Activated CD4-positive, alpha-beta T cell treated with anti-CD3 and anti-CD28 coated beads, Interleukin-2, amount 10 ng/mL, durations not matched to agents 24 days and 14 days (primary cell): ENCODE measurements at regions not wholly inside any gene's neighbourhood (a gene's known extent, or its start where the extent isn't known, plus 50 kb on each side); places are given as distances from the start of the nearest gene placed in this dataset.

ENCODE experiments used
- DNase-seq: peaks from one replicate; pipeline ENCODE4 v3.0.0; 2022
- H3K27ac Mint-ChIP-seq: one replicate; pipeline ENCODE4 v1.8.0; 2022; ENCODE audit warnings: mild to moderate bottlenecking, mixed read lengths
- H3K27me3 Mint-ChIP-seq: one replicate; pipeline ENCODE4 v1.8.0; 2022; ENCODE audit warnings: mixed read lengths
- H3K36me3 Mint-ChIP-seq: one replicate; pipeline ENCODE4 v1.8.0; 2022; ENCODE audit warnings: low read depth, mild to moderate bottlenecking, mixed read lengths
- H3K4me1 Mint-ChIP-seq: one replicate; pipeline ENCODE4 v1.8.0; 2021; ENCODE audit warnings: mixed read lengths
- H3K4me3 Mint-ChIP-seq: one replicate; pipeline ENCODE4 v1.8.0; 2022; ENCODE audit warnings: mild to moderate bottlenecking, moderate library complexity, mixed read lengths
- H3K9me3 Mint-ChIP-seq: one replicate; pipeline ENCODE4 v1.8.0; 2021; ENCODE audit warnings: mixed read lengths
- intact Hi-C: fragments of 100-400 bp; cut with micrococcal nuclease; formaldehyde crosslinking; loops from one replicate; pipeline ENCODE4 v1.15.1; 2023

- DNase-seq = no peak
- Mint-ChIP-seq H3K4me3 (no peak overlapping the region), H3K36me3 (no peaks in the 10 kb centered on the region), H3K27me3 (no peaks in the 10 kb centered on the region), H3K27ac (no peak overlapping the region), H3K9me3 (no peaks in the 10 kb centered on the region), H3K4me1 (no peaks in the 10 kb centered on the region)
- intact Hi-C loops = no loop called here
Measured at GRCh38 chr5:128876569-128877382, 88.5 kb upstream of the SLC27A6 start.

DNA sequence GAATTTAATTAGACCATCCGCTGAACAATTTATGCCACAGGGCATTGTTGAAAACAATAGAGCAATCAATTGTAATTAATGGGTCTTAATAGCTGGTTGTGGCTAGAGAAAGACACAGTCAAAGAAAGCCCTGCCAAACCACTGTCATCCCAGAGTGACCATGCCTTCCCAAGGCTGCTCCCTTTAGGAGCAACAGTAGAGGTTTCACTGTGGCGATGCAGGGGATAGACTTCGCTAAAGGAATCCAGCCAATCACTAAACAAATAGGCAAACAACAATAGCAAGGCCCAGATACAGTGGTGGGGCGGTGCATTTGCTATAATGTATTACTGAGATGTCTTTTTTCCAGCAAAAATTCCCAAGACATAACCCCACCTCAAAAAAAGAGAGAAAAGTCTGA, 87.8 kb upstream of the SLC27A6 start:
- H3K27ac Mint-ChIP-seq = no peak overlapping the region
- intact Hi-C loops = no loop called here

GRCh38 chr5:128881502-128882018, 83.7 kb upstream of the SLC27A6 start:
- no peaks in the 10 kb centered on the region for H3K4me1 Mint-ChIP-seq
- intact Hi-C loops = no loop called here
- H3K27ac Mint-ChIP-seq = no peak overlapping the region
- H3K4me3 Mint-ChIP-seq = no peak overlapping the region
- no peaks in the 10 kb centered on the region for H3K36me3 Mint-ChIP-seq
- no peak for DNase-seq
- no peaks in the 10 kb centered on the region for H3K9me3 Mint-ChIP-seq
- no peaks in the 10 kb centered on the region for H3K27me3 Mint-ChIP-seq

More for the DNA sequence above, 87.8 kb upstream of the SLC27A6 start:
- Mint-ChIP-seq H3K4me1 (no peaks in the 10 kb centered on the region), H3K4me3 (no peak overlapping the region), H3K27me3 (no peaks in the 10 kb centered on the region), H3K9me3 (no peaks in the 10 kb centered on the region), H3K36me3 (no peaks in the 10 kb centered on the region)
- DNase-seq = no peak

DNA sequence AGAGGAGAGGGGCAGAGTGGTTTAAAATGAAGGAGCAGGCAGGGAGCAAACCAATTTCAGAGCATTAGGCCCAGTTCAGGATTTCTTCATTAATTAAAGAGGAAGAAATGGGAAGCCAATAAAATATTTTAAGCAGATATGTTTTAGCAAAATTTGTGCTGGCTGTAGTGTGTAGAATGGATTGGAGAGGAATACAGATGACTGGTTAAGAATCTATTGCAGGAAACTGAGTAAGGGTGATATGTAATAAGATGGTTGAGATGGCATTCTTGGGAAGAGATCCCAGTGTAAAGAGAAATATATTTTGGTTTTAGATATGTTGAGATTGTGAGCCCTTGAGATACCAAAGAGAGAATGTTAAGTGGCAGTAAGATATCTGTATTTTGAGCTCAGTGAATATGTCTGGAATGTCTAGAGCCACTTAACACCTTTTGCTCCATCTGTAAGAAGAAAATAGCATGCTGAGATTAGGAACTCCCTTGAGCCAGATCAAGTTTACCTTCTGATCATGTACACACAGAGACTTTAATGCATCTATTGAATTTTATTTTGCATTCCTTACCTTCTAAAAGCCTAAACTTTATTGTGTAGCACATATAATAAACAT, 79.5 kb upstream of the SLC27A6 start:
- H3K4me1 Mint-ChIP-seq = no peaks in the 10 kb centered on the region
- no peaks in the 10 kb centered on the region for H3K36me3 Mint-ChIP-seq
- no peak for DNase-seq
- no peak overlapping the region for H3K4me3 Mint-ChIP-seq
- no peaks in the 10 kb centered on the region for H3K27me3 Mint-ChIP-seq
- no peak overlapping the region for H3K27ac Mint-ChIP-seq
- no peaks in the 10 kb centered on the region for H3K9me3 Mint-ChIP-seq
- intact Hi-C loops = no loop called here

GRCh38 chr5:128895122-128895521, 70.2 kb upstream of the SLC27A6 start:
- H3K27ac Mint-ChIP-seq = no peak overlapping the region
- intact Hi-C loops = no loop called here
- no peak for DNase-seq
- no peak overlapping the region for H3K4me3 Mint-ChIP-seq
- no peaks in the 10 kb centered on the region for H3K36me3 Mint-ChIP-seq
- no peaks in the 10 kb centered on the region for H3K4me1 Mint-ChIP-seq
- H3K27me3 Mint-ChIP-seq = no peaks in the 10 kb centered on the region
- no peaks in the 10 kb centered on the region for H3K9me3 Mint-ChIP-seq

DNA sequence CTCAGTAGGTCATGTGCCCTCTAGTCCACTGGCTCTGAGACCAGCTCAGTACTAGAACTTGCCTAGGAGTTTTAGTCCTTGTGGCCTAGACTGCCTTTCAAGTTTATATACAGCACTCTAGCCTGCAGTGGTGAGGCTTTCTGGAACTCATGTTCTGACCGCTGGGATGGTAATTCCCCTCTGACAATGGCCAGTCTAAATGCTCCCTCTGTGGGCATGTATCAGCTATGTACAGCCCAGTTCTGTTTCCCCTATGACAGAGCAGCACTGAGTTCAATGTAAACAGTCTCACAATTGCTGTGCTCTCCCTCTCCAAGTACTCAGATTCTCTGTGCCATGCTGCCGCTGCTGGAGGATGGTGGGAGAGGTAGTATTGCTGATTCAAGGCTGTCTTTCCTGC, 68.6 kb upstream of the SLC27A6 start:
- intact Hi-C loops = no loop called here
- no peak for DNase-seq
- H3K4me1 Mint-ChIP-seq = no peaks in the 10 kb centered on the region
- no peak overlapping the region for H3K4me3 Mint-ChIP-seq
- no peaks in the 10 kb centered on the region for H3K36me3 Mint-ChIP-seq
- no peaks in the 10 kb centered on the region for H3K27me3 Mint-ChIP-seq
- no peak overlapping the region for H3K27ac Mint-ChIP-seq
- no peaks in the 10 kb centered on the region for H3K9me3 Mint-ChIP-seq

DNA sequence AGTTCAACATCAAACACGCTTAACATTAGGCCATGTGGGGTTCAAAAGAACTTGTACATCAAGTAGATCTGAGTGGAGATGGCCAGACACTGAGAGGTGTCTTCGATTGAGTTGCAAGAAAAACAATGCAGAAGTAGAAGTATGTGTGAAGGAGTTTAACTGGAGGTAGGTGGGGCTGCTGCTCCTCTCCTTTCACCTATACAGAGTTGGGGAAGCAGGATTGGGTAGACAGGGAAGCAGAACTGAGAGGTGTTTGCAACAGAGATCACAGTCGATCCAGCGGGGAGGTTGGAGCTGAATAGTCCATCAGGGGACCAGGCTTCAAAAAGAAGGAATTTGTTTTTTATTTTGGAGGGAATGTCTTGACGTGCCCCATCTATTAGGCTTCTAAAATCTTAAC, 61.7 kb upstream of the SLC27A6 start:
- no peak overlapping the region for H3K4me3 Mint-ChIP-seq
- no peaks in the 10 kb centered on the region for H3K4me1 Mint-ChIP-seq

GRCh38 chr5:128904805-128905567, 60.3 kb upstream of the SLC27A6 start:
- intact Hi-C loops = loop anchor here (2.0 kb wide), 2 partner anchors 230 to 948 kb away; no protein-coding TSS in a partner anchor
- no peak for DNase-seq
- H3K36me3 Mint-ChIP-seq = no peaks in the 10 kb centered on the region
- H3K27ac Mint-ChIP-seq = no peak overlapping the region
- H3K27me3 Mint-ChIP-seq = no peaks in the 10 kb centered on the region
- H3K4me1 Mint-ChIP-seq = no peaks in the 10 kb centered on the region
- H3K4me3 Mint-ChIP-seq = no peak overlapping the region
- H3K9me3 Mint-ChIP-seq = no peaks in the 10 kb centered on the region

More for the DNA sequence above, 61.7 kb upstream of the SLC27A6 start:
- DNase-seq = no peak
- Mint-ChIP-seq H3K36me3 (no peaks in the 10 kb centered on the region), H3K9me3 (no peaks in the 10 kb centered on the region), H3K27me3 (no peaks in the 10 kb centered on the region), H3K27ac (no peak overlapping the region)
- intact Hi-C loops = no loop called here

DNA sequence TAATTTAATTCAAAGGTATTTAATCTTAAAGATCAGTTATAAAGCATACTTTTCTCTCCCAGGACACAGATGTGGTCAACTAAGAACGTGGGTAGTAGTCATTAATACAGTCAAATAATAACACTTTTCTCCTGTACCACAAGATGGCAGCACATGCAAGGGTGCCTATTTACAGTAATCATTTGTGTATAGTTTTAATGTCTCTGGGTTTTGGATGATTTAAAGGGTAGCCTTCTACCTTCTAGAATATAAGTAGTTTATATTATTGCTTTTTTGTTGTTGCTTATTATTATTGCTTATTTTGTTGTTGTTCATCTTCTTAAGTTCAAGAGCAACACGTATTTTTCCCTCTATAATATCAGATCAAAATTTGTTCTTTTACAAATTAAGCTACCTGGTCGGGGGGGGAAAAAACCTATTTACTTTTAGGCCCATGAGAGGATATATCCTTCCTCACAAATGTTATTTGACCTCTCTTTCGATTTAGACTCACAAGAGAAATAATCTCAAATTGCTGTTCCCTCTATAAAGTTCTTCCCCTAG, 59.6 kb upstream of the SLC27A6 start:
- Mint-ChIP-seq H3K4me1 (no peaks in the 10 kb centered on the region), H3K27ac (no peak overlapping the region), H3K9me3 (no peaks in the 10 kb centered on the region), H3K27me3 (no peaks in the 10 kb centered on the region), H3K36me3 (no peaks in the 10 kb centered on the region), H3K4me3 (no peak overlapping the region)
- DNase-seq = peak; percentile 74
- intact Hi-C loops = loop anchor here (2.0 kb wide), 2 partner anchors 229 to 947 kb away; no protein-coding TSS in a partner anchor

- Mint-ChIP-seq H3K4me1 (no peaks in the 10 kb centered on the region), H3K27ac (no peak overlapping the region), H3K9me3 (no peaks in the 10 kb centered on the region), H3K27me3 (peaks cover 2% of the 10 kb centered on the region), H3K4me3 (no peak overlapping the region), H3K36me3 (no peaks in the 10 kb centered on the region)
- intact Hi-C loops = no loop called here
- DNase-seq = no peak
Measured at GRCh38 chr5:128913551-128913950, 51.7 kb upstream of the SLC27A6 start.
